ENCODE measurements at regions not wholly inside any gene's neighbourhood (a gene's known extent, or its start where the extent isn't known, plus 50 kb on each side); places are given as distances from the start of the nearest gene placed in this dataset.

- TF ChIP-seq BHLHE40 (IDR thresholded peaks at IDR 0.05; ENCODE audit: borderline replicate concordance) (no peak), FOXK2 (IDR thresholded peaks at IDR 0.05) (no peak)
Observed at GRCh38 chr11:110990311-110990710, 255.2 kb upstream of the POU2AF2 start.
